CD4-positive, CD25-positive, alpha-beta regulatory T cell (primary cell): ENCODE measurements at regions not wholly inside any gene's neighbourhood (a gene's known extent, or its start where the extent isn't known, plus 50 kb on each side); places are given as distances from the start of the nearest gene placed in this dataset.

Experiments
- ATAC-seq, 2 donors: fragments of 150-1000 bp; cut with Tn5 transposase; one replicate each; pipeline ENCODE4 v1.10.0; 2021; ENCODE audit warnings: low read depth in 2 of 2, moderate number of reproducible peaks in 2 of 2, moderate library complexity in 1 of 2
- DNase-seq, 3 donors: peaks; one replicate each; pipeline versions ENCODE4 v3.0.0 to v3.0.0-alpha.2; 2012 to 2022; ENCODE audit warnings: mixed read lengths in 1 of 3
- H3K27ac ChIP-seq: one replicate; pipeline ENCODE4 v1.7.0; 2013; ENCODE audit warnings: mild to moderate bottlenecking, low read length; ENCODE audit not compliant: insufficient read depth, poor library complexity, severe bottlenecking
- H3K27me3 ChIP-seq: one replicate; pipeline ENCODE4 v1.7.0; 2013; ENCODE audit warnings: low read length; ENCODE audit not compliant: control insufficient read depth, insufficient read depth
- H3K36me3 ChIP-seq: one replicate; pipeline ENCODE4 v1.7.0; 2013; ENCODE audit warnings: mild to moderate bottlenecking, low read length, moderate library complexity; ENCODE audit not compliant: control insufficient read depth, insufficient read depth
- H3K4me1 ChIP-seq: 2 replicates; pipeline ENCODE4 v1.7.0; 2013; ENCODE audit warnings: mild to moderate bottlenecking, low read length; ENCODE audit not compliant: insufficient read depth, control insufficient read depth, poor library complexity, severe bottlenecking
- H3K4me3 ChIP-seq: one replicate; pipeline ENCODE4 v1.7.0; 2013; ENCODE audit warnings: low read depth, mild to moderate bottlenecking, low read length, moderate library complexity
- H3K9me3 ChIP-seq, 2 experiments: 1 replicate in 1 of 2; 2 replicates in 1 of 2; pipeline ENCODE4 v1.7.0; 2013; ENCODE audit warnings: low read length in 2 of 2, mild to moderate bottlenecking in 1 of 2, moderate library complexity in 1 of 2; ENCODE audit not compliant: control insufficient read depth in 2 of 2
- H3K27ac Mint-ChIP-seq, 3 donors: one replicate each; pipeline ENCODE4 v1.8.0; 2020 to 2022; ENCODE audit warnings: mild to moderate bottlenecking in 3 of 3, mixed read lengths in 3 of 3, moderate library complexity in 2 of 3
- H3K27me3 Mint-ChIP-seq: one replicate; pipeline ENCODE4 v1.8.0; 2022; ENCODE audit warnings: mild to moderate bottlenecking, mixed read lengths
- H3K36me3 Mint-ChIP-seq: one replicate; pipeline ENCODE4 v1.8.0; 2020; ENCODE audit warnings: mixed read lengths
- H3K4me1 Mint-ChIP-seq, 4 donors: one replicate each; pipeline ENCODE4 v1.8.0; 2020 to 2022; ENCODE audit warnings: mixed read lengths in 4 of 4, mild to moderate bottlenecking in 1 of 4
- H3K4me3 Mint-ChIP-seq, 4 donors: one replicate each; pipeline ENCODE4 v1.8.0; 2020 to 2022; ENCODE audit warnings: mild to moderate bottlenecking in 4 of 4, mixed read lengths in 4 of 4, moderate library complexity in 3 of 4
- H3K9me3 Mint-ChIP-seq, 7 donors: one replicate each; pipeline ENCODE4 v1.8.0; 2020 to 2022; ENCODE audit warnings: mixed read lengths in 7 of 7, mild to moderate bottlenecking in 3 of 7, moderate library complexity in 2 of 7

DNA sequence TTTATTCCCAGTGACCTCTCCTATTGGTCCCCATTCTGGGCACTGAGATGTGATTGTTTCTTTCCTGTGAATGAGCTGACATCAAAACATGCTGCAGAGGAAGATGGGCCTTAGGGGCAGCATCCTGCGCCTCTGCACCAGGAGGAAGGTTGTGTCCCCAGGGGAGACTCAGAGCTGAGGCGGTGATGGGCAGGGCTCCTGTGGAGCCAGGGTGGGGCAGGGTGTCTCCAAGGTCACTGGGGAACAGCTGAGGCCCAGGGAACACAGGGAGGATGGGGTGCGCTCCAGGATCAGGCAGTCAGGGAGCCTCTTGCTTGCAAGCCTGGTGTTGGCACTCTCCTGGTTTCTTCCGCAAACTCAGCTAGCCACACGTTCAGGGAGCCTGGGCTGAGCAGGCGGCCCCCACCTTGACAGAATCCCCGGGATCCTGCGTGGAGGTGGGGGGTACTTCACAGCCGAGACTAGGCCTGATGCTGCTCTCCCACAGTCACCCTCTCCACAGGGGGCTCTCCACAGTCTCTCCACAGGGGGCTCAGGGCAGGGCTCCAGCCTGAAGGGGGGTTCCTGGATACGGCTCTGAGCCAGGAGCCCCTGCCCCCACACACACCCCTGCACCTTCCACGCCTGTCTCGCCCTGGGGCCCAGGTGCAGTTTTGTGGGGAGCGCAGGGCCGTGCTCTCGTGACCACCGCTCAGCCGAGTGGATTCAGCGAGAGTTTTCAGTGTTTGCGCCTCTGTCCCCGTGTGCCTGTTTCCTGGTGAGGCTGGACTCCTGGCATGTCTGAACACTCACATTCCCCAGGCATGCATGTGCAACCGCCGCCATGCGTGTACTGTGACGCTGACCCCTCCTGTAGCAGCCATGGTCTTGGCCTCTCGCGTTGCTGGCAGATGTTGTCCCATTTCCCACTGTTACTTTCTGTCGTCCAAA is 264.7 kb downstream of the SEC23A start:
- H3K9me3 Mint-ChIP-seq = peaks cover 0 to 1% (median 0%) of the 10 kb centered on the region in 7 donors

DNA sequence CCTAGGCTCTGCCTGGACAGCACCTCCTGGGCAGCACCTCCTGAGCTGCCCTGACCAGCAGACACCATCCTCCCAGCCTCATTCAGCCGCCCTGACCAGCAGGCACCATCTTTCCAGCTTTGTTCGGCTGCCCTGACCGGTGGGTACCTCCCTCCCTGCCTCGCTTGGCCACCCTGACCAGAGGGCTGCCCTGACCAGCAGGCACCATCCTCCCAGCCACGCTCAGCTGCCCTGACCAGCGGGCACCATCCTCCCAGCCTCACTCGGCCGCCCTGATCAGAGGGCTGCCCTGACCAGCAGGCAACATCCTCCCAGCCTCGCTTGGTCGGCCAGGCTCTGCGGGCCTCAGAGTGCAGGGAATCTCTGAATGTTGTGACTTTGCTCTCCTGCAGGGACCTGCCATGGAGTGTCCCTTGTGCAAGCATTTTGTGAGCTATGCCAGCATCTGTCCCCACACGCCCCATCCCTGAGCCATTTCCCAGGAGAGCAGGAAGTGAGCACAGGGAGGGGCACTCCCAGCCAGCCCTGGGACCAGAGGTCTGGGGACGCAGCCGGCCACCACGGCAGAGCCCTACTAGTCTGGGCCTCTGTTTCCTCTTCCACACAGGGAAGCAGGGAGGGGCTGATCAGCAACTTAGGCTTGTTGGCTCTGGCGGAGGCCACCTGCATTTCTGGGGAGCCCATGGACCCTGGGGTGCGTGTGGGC is 265.5 kb downstream of the SEC23A start:
- Histone ChIP-seq H3K4me3 (no peak overlapping the region), H3K4me1 (no peaks in the 10 kb centered on the region), H3K36me3 (no peaks in the 10 kb centered on the region), H3K27ac (no peak overlapping the region), H3K9me3 (no peaks in the 10 kb centered on the region), H3K27me3 (no peaks in the 10 kb centered on the region)
- DNase-seq (no peak), ATAC-seq (no peak)
- Mint-ChIP-seq H3K36me3 (no peaks in the 10 kb centered on the region), H3K27ac (no peak overlapping the region), H3K9me3 (peaks cover 0 to 1% (median 0%) of the 10 kb centered on the region in 7 donors), H3K4me1 (no peaks in the 10 kb centered on the region), H3K4me3 (no peak overlapping the region), H3K27me3 (no peaks in the 10 kb centered on the region)

More for the DNA sequence above, 264.7 kb downstream of the SEC23A start:
- DNase-seq (no peak), ATAC-seq (no peak)
- Mint-ChIP-seq H3K27me3 (no peaks in the 10 kb centered on the region), H3K36me3 (no peaks in the 10 kb centered on the region), H3K4me3 (no peak overlapping the region), H3K4me1 (no peaks in the 10 kb centered on the region), H3K27ac (no peak overlapping the region)
- Histone ChIP-seq H3K36me3 (no peaks in the 10 kb centered on the region), H3K27me3 (no peaks in the 10 kb centered on the region), H3K4me1 (no peaks in the 10 kb centered on the region), H3K27ac (no peak overlapping the region), H3K9me3 (no peaks in the 10 kb centered on the region), H3K4me3 (no peak overlapping the region)

DNA sequence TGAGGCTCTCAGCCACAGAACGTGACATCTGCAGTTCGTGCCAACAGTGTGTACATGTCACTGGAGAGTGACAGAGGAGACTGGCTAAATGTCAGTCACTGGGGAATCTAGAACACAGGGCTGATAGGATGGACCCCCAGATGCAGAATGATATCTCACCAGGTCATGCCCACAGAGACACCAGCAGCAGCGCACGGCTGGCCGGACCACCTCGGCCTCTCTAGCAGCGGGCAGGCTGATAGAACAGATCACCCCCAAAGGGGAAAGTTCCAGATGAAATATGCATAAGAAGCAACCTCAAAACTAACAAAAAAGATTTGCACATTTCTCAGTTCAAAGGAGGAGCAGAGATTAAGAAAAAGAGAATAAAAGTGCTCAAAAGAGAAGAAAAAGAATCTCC is 266.5 kb downstream of the SEC23A start:
- H3K27me3 Mint-ChIP-seq = no peaks in the 10 kb centered on the region
- DNase-seq (no peak), ATAC-seq (no peak)
- no peak overlapping the region for H3K27ac Mint-ChIP-seq
- Histone ChIP-seq H3K27ac (no peak overlapping the region), H3K9me3 (no peaks in the 10 kb centered on the region), H3K36me3 (no peaks in the 10 kb centered on the region), H3K27me3 (no peaks in the 10 kb centered on the region), H3K4me1 (no peaks in the 10 kb centered on the region), H3K4me3 (no peak overlapping the region)
- no peaks in the 10 kb centered on the region for H3K36me3 Mint-ChIP-seq
- H3K9me3 Mint-ChIP-seq = peaks cover 0 to 1% (median 0%) of the 10 kb centered on the region in 7 donors
- no peaks in the 10 kb centered on the region for H3K4me1 Mint-ChIP-seq
- no peak overlapping the region for H3K4me3 Mint-ChIP-seq

- H3K4me1 Mint-ChIP-seq = no peaks in the 10 kb centered on the region
- no peaks in the 10 kb centered on the region for H3K27me3 Mint-ChIP-seq
- H3K36me3 ChIP-seq = no peaks in the 10 kb centered on the region
- no peaks in the 10 kb centered on the region for H3K36me3 Mint-ChIP-seq
- H3K27ac Mint-ChIP-seq = no peak overlapping the region
- no peak overlapping the region for H3K27ac ChIP-seq
- no peaks in the 10 kb centered on the region for H3K27me3 ChIP-seq
- no peak overlapping the region for H3K4me3 Mint-ChIP-seq
- H3K9me3 ChIP-seq = no peaks in the 10 kb centered on the region
- no peak overlapping the region for H3K4me3 ChIP-seq
- peaks cover 0 to 1% (median 0%) of the 10 kb centered on the region in 7 donors for H3K9me3 Mint-ChIP-seq
- DNase-seq = no peak
- no peaks in the 10 kb centered on the region for H3K4me1 ChIP-seq
- no peak for ATAC-seq
These were observed 267.2 kb downstream of the SEC23A start for GRCh38 chr14:38835874-38836273.

- no peak overlapping the region for H3K27ac ChIP-seq
- H3K36me3 ChIP-seq = no peaks in the 10 kb centered on the region
- H3K9me3 Mint-ChIP-seq = peaks cover 0 to 1% (median 0%) of the 10 kb centered on the region in 7 donors
- DNase-seq (no peak), ATAC-seq (no peak)
- no peaks in the 10 kb centered on the region for H3K4me1 Mint-ChIP-seq
- no peak overlapping the region for H3K27ac Mint-ChIP-seq
- no peaks in the 10 kb centered on the region for H3K27me3 ChIP-seq
- H3K4me3 Mint-ChIP-seq = no peak overlapping the region
- H3K27me3 Mint-ChIP-seq = no peaks in the 10 kb centered on the region
- H3K36me3 Mint-ChIP-seq = no peaks in the 10 kb centered on the region
- no peaks in the 10 kb centered on the region for H3K4me1 ChIP-seq
- no peaks in the 10 kb centered on the region for H3K9me3 ChIP-seq
- H3K4me3 ChIP-seq = no peak overlapping the region
These were observed 274.7 kb downstream of the SEC23A start for GRCh38 chr14:38828183-38828827.

DNA sequence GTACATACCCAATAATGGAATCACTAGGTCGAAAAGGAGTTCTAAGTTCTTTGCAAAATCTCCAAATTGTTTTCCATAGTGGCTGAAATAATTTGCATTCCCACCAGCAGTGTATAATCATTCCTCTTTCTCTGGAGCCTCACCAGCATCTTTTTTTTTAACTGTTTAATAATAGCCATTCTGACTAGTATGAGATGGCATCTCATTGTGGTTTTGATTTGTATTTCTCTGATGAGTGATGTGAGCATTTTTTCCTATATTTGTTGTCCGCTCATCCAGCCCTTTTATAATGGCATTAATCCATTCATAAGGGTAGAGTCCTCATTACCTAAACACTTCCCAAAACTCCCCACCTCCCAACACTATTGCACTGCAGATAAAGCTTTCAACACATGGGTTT is 278.3 kb downstream of the SEC23A start:
- H3K9me3 Mint-ChIP-seq = peaks cover 0 to 3% (median 0%) of the 10 kb centered on the region in 7 donors
- no peaks in the 10 kb centered on the region for H3K9me3 ChIP-seq
- H3K4me1 Mint-ChIP-seq = no peaks in the 10 kb centered on the region

GRCh38 chr14:38818555-38818954 is 284.5 kb downstream of the SEC23A start:
- H3K4me1 Mint-ChIP-seq = no peaks in the 10 kb centered on the region
- H3K4me3 Mint-ChIP-seq = no peak overlapping the region
- Histone ChIP-seq H3K4me3 (no peak overlapping the region), H3K9me3 (no peaks in the 10 kb centered on the region), H3K4me1 (no peaks in the 10 kb centered on the region), H3K27ac (no peak overlapping the region), H3K36me3 (no peaks in the 10 kb centered on the region), H3K27me3 (no peaks in the 10 kb centered on the region)
- H3K27ac Mint-ChIP-seq = no peak overlapping the region
- ATAC-seq = no peak
- peaks cover 4% of the 10 kb centered on the region for H3K27me3 Mint-ChIP-seq
- DNase-seq = no peak
- peaks cover 0 to 4% (median 1%) of the 10 kb centered on the region in 7 donors for H3K9me3 Mint-ChIP-seq
- H3K36me3 Mint-ChIP-seq = no peaks in the 10 kb centered on the region

More for the DNA sequence above, 278.3 kb downstream of the SEC23A start:
- H3K4me1 ChIP-seq = no peaks in the 10 kb centered on the region
- Mint-ChIP-seq H3K27ac (no peak overlapping the region), H3K4me3 (no peak overlapping the region), H3K27me3 (no peaks in the 10 kb centered on the region), H3K36me3 (no peaks in the 10 kb centered on the region)
- H3K27ac ChIP-seq = no peak overlapping the region
- no peaks in the 10 kb centered on the region for H3K36me3 ChIP-seq
- no peak for ATAC-seq
- no peak overlapping the region for H3K4me3 ChIP-seq
- DNase-seq = no peak
- H3K27me3 ChIP-seq = no peaks in the 10 kb centered on the region
